ENCODE measurements at regions not wholly inside any gene's neighbourhood (a gene's known extent, or its start where the extent isn't known, plus 50 kb on each side); places are given as distances from the start of the nearest gene placed in this dataset.

DNA sequence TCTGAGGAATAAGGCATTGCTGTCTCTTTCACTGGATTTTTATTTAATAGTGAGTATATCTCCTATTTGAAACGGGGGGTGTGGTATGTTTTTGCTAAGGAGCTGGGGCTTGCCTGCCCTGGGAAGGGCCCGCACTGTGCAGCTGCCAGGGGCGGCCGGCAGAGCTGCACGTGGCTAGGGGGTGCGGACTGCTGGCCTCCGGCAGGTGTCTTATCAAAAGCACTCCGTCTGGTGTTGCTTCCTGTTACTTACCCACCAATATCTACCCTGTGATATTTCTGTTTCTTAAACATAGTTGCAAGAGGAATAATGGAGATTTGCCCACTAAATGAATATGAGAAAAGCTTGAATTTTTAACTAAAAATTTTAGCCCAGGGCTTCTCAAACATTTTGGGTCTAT, 232.0 kb downstream of the IRX1 start:
- DNase-seq = peak; percentile 6 to 21

DNA sequence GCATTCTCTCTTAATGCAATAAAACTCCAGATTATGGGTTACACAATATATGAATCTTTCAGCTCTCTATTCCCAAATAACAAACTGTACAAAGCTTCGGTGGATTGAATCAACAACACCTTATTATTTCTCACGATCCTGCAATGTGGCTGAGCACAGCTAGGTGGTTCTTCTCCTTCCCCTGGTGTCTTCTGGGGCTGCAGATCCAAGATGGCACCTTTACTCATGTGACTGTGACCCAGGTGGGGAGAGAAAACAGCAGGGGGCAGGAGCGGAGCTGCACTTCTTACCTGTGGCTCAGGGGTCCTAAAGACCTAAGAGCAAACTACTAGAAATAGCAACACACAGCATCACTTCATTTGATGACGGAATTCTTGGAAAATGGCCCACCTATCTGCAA, 233.1 kb downstream of the IRX1 start:
- no peak for DNase-seq

DNA sequence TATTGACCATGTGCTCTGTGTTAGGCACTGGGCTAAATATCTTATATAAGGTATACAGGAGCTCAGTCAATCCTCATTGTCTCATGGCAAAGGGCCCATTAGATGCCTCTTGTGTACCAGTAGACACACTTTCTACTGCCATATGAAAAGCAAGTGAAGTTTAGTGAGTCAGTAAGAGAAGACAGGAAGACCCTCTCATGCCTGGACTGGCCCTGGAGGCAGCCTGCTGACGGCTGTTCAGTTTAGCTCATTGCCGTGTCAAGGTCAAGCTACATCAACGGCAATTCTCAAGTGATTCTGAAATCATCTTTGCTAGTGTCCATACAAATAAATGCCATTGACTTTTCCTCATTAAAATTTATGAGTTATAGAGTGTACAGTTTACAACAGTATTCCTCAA, 237.9 kb downstream of the IRX1 start:
- no peak for DNase-seq

DNA sequence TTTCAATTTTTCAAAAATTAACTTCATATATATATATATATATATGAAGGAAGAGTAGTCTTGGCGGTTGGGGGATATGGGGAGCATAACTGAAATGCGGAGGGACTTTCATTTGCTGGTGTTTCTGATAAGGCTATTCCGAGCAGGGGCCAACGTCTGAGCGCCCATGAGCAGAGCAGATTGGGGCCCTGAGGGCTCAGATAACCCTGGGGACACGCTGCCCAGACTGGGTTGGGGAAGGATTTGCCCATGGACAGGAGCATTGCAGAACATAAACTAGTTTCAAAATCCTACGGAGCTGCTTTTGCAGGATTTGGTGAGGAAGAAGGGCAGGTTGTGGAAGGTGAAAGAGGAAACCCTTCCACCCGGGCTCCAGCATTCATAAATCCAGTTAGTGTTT, 240.2 kb downstream of the IRX1 start:
- DNase-seq = no peak

DNA sequence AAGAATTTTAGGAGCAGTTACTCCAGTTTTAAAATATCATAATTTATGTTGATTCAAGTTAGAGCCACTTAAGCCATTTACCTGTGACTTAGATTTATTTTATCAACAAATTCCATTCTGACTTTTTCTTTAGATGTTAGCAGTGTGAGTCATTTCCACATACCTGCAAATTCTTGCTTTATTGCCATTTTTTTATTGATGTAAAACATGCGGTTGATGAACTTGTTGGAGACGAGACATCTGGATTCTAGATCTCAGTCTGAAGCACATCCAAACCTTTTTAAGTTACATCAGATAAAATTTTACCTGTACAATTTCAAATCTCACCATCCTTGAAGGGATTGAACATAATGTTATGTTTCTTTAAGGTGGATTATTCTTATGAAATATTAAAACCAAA, 240.9 kb downstream of the IRX1 start:
- no peak for DNase-seq

DNA sequence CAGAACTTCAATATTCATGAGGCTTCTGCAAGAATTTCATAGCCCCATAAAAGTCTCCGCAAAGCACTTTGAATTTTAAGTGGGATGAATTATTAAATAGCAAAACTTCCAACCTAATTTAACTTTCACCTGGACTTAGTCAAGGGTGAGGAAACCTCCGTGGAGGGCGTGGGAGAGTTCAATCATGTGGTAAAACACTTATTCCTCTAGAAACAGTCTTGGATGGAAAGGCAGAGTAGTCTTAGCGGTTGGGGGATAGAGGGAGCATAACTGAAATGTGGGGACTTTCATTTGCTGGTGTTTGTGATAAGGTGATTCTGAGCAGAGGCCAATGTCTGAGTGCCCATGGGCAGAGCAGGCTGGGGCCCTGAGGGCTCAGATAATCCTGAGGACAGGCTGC, 241.9 kb downstream of the IRX1 start:
- no peak for DNase-seq

DNA sequence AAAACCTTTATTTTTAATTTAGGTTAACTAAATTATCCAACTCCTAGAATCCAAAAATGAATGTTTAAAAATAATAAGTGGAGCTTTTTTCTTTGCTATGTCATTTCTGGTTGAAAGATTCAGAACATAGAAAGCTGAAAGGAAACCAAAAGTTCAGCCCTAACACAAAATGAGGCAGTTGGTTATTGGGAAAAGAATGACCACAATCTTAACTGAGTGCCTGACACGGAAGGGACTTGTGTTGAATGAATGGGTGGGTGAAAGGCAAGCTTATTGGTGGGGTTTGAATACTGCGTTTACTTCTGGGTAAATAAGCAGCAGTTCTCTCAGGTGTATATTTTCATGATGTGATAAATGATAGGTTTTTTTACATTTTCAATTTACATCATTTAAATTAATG, 243.5 kb downstream of the IRX1 start:
- no peak for DNase-seq

DNA sequence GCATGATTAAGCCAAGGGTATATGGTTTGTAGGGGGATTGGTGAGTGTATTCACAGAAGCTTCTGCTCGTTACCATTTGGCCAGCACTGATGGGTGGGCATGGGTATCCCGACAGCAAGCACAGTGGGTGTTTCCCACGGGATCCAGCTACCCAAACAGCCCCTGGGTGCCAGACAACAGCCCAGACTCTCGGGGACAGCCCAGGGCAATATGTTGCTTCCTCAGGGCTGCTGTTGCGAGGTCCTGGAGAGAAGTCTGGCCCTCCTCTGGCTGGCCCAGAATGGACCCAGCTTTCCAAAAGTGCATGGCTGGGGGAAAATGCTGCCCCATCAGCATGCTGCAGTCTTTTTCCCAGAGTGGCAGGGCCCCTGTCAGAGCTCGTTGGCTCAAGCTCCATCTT, 247.0 kb downstream of the IRX1 start:
- DNase-seq = no peak

DNA sequence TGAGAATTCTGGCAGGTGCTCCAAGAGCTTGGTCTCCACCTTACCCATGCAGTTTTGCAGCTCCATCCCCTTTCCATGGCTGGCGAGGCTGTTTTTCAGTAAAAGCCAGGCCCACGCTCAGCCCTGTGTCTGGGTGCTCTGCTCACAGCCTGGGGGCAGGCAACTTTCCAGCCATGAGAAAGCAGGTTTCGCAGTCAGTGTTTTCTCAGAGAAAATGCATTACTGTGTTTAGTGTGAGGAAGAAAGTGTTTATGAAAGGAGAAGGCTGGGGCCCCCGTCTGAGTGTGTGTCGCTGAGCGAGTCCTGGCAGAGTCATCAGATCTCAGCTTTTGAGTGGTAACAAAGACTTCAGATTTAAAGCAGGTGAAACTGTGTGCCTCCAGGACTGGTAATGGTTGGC, 248.1 kb downstream of the IRX1 start:
- DNase-seq = no peak

DNA sequence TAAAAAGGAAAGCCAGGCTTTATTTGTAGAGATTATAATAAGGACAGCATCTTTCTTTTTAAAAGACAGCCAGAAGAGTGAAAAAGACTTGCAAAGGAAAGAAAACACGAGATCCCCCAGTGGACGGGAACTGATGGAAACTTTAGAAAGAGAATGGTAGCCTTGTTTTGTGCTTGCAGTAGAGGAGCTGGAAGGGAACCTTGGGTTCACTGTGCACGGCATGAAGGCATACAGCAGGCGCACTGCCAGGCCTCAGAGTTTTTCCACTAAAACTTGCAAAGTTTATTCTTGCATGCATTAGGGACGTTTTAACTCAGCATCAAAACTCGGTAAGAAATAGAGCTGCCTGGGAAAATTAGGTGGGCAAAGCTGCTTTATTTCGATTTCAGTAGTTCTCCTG, 248.6 kb downstream of the IRX1 start:
- no peak for DNase-seq

DNA sequence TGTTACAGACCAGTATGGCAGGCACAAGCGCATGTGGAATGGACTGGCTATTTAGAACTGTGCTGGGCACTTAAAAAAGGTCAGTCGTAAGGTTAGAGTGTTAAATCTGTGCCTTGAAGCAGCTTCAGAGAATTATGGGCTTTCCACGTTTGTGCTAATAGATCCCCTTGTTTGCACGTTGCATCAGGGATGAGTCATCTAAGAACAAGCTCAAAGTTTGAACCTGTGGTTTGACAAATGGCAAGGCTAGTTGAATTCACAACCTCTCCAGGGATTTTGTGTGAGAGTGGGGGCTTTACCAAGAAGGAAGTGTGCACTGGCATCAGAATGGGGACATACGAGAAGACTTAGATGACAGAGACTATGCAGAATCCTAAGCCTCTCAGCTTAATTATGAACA, 249.6 kb downstream of the IRX1 start:
- DNase-seq = no peak

DNA sequence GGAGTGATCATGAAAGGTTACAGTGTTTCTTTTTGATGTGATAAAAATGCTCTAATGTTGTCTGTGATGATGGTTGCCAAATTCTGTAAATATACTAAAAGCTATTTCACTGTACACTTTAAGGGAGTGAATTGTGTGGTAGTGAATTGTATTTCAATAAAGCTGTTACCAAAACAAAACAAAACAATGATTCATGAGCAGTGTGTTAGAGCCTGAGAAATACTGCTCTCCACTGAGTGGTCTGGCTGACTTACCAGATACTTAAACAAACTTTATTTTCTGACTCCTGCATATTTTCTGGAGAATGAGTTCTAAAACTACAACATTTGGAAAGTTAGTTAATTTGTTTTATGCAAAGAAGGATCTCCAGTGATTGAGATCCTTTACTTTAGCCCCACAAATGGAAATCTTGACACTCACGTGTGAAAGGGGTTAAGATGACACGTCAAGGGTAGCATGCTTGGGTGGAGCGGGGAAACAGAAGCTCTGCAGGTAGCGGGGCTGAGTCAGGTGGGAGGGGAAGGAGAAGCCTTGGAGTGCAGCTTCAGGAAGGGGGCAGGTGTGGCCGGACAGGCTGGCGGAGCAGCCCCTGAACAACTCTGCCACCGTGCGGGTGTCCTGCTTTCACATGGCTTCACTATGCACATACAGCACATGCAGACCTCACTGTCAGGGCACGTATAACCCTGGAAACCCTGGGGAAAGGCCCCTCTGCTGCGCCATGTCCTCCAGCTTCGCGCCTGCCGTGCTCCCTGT, 256.7 kb downstream of the IRX1 start:
- DNase-seq = no peak

DNA sequence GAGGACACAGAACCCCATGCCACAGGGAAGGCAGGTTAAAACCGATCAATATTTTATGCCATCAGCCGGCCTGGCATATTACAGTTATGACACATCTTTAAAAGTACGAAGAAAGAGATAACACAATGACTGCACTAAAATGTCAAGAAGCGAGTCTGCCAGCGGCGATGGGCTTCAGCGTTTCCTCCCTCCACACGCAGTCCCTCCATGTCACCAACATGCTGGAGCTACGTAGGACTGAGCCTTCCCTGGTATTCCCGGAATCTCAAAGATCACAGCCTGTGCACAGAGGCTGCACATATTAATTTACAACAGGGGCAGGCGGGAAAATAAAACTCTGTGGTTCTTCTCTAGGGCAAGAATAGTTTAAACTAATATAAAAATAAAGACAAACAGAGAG, 257.7 kb downstream of the IRX1 start:
- no peak for DNase-seq

DNA sequence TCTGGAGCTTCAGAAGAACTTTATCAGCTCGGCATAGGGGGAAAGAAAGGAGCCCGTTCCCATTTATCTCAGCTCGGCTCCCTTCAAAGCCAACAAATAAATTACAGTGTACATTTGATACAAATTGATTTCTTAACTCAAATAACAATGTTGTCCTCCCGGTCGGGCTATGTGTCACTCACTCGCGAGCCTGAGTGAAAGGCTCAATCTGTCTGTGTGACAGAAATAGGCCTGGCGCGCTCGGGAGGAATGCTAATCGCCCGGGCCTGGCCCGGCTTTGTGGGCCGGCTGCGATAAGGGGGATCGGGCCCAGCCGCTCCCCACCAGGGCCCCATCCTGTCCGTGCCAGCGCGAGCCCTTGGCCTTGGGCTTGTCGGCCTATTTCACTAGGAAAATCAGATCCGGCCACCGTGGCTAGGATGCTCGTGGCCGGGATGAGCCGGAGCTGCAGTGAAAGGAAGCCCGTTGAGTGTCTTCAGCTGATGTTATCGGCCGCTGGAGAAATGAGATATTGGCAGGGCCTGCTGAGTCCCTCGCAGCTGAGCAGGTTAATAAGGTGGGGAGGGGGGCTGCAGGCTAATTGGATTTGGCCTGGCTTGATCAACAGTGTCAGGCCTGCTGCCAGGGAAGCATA, 258.7 kb downstream of the IRX1 start:
- no peak for DNase-seq

DNA sequence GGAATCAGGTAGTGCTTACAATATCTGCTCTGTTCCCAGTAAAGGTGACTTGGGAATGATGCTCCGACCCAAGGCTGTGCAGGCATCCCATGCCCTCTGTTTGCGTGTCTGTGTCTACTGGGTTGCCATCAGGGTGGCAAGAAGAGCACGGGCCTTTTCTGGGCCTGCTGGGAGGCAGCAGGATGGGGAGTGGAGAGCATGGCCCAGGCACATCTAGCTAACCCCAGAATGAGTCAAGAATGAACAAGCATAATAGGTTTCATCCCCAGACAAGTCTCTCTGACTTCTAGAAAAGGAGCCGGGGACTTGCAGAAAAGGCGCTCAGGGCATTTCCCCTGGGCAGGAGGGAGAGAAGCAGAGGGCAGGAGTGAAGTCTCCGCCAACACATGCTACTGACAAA, 260.4 kb downstream of the IRX1 start:
- no peak for DNase-seq

DNA sequence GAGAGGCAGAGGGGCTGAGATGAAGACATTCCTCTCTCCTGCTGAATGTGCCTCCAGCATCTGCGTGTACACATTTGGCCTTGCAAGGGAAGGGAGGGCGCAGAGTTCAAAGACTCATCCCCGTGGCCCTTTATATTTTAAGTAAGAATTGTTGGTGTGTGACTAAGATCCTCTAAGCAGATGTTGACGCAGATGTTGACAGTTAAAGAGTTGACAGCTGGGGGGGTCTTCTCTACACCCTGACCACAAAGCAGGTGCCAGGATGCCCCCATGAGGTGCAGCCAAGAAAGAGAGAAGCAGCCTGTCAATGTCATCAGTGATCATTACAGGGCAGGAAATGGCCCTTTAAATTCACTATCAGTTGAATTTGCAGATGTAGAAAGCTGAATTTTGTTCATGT, 262.9 kb downstream of the IRX1 start:
- DNase-seq = no peak

DNA sequence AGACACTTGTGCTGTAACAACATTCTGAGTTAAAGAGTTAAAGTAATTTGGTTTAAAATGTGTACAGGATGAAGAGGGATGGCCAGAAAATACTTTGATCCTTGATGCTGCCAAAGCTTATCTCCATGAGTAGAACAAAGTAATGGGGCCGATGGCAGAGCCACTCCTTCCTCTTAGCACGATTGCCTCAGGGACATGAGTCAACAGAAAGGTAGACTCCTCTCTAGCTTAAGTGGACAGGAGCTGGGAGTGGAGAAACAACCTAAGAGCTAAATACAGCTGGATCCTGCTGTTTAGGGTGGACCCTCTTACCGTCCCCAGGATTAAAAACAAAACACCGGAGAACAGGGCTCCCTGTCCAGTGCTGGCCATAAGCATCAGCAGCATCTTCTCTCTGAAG, 267.3 kb downstream of the IRX1 start:
- DNase-seq = no peak

DNA sequence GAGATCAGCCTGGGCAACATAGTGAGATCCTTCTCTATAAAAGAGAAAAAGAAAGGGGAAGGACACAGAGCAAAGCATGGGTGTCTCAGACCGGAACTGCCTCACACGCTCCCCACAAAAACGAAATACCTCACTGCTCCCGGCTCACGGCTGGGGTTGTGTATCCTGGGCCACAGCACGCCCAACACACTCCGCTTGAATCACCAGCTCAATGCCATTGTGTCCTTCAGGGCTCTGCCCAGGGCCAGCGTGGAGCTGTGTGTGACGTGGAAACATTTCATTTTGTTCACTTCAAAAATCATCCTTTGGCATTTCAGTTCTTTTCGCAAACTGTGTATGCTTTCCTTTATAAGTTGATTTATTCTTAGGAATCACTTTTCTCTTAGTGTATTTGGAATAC, 279.5 kb downstream of the IRX1 start:
- DNase-seq = no peak

DNA sequence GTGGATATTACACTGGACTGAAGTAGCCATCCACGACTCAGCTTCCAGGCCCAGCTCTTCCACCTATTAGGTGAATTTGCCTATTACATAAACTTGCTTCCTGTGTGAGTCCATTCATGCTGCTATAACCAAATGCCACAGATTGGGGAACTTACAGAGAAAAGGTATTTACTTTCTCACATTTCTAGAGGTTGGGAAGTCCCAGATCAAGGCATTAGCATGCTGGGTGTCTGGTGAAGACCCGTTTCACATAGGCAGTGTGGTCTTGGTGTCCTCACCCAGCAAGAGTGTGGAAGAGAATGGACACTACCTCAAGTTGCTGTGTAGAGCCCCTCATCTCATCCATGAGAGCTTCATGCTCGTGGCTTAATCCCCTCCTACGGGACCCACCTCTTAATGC, 282.6 kb downstream of the IRX1 start:
- no peak for DNase-seq

DNA sequence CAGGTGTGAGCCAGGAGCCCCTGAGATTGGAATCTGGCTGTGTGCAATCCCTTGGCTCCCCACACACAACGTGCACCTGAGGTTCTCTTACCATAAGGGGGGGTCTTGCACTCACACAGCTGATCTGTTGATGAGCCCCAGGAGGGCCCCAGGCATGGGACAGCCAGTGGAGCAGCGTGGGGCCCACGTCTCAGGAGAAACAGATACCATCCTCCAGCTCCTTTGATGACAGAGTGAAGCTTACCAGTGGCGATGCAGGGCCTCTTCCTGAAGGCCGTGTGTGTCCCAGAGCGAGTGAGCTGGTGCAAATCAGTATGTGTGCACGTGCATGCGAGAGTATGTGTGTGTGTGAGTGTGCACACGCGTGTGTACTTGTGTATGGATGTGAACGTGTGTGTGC, 287.4 kb downstream of the IRX1 start:
- DNase-seq = no peak

DNA sequence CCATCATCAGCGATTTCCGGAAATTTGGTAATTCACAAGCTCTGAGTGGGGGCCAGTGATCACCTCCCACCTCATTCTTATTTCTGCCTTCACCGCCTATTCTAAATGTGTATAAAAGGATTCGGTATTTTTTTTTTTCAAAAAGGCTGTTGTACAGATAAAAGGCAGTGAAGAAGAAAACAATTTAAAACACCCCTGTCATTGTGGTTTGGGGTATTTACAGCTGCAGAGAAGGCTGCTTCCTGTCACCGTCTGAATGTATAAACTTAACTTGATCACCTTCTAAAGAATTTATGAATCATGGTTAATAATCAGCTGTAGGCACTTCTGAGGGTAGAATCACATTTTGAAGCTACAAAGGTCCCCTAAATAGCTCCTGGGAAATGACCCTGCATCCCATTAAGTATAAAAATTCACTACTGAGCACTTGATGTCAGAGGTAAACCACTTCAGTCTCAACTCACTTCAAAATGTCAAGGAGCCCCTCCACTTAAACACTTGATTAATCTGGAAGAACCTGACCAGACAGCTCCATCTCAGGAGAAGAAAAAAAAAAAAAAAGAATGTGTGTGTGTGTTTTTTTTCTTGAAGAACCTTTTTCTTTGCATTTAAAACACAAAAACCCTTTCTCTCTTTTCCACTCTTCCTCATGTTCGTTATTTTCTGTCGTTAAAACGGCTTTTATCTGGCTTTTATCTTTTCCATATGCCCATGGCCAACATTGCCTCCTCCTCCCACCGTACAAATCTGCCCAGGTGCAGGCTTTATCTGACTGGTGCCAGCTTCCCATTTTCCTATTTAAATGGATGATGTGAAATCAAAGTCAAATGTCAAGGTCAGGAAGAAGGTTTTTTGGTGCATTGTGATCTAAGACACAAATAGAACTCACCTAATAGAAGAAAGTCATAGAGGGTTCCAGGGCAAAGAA, 291.2 kb downstream of the IRX1 start:
- no peak for DNase-seq

DNA sequence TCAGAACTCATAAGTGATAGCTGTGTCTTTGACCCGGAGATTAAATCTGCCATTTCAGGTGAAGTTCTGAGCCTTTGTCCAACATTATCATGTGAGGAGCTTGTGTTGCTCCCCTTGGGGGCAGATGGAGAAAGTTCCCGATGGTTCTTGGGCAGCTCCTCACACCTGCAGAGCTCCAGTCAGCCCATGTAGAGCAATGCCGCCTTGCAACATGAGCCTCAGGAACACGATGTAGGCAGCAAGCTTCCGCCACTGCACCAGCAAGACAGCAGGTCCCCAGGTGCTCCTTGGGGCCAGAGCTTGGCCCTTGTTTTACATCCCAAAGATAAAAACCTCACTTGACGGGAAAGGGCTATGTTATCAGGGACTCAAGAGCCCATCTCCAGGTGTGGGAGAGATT, 292.7 kb downstream of the IRX1 start:
- no peak for DNase-seq

DNA sequence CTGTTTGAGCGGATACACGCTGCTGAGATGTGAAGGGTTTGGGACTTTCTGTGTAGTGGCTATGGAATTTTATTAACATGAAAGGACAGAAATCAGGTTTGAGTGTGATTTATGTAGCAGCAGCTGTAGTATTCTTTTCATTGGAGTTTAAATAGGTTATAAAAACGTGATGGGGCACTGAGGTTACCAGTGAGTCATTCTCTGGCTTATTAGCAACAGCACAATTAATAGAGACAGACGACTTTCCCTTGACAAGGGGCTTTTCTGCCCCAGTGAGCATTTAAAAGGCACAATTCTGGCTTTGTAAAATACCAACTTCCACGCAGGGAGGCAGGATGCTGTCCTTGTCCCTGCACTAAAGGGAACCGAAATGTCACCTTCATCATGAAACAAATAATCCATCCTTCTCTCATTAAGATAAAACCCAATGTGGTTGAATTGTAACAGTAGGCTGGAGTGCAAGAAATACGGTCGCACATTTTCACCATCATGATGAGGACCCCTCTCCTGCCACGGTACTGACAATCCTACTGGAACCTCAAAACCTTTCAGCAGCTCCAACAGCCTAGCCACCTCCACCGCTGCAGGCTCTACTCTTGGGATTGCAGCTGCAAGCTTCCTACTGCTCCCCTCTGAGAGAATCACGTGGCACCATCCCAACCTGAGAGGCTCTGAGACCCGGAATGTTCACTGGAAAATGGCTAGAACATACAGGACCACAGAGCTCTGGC, 293.9 kb downstream of the IRX1 start:
- no peak for DNase-seq

Data from SHP77 (cell line).